ENCODE measurements at regions not wholly inside any gene's neighbourhood (a gene's known extent, or its start where the extent isn't known, plus 50 kb on each side); places are given as distances from the start of the nearest gene placed in this dataset.
A peak's percentile ranks its signal among the peaks of the same experiment; 100 is the strongest.
"Not testable (repeated sequence)": the region's sequence is repeated elsewhere in the genome, so short reads cannot be mapped to it uniquely, and the experiment has no call there.

DNA sequence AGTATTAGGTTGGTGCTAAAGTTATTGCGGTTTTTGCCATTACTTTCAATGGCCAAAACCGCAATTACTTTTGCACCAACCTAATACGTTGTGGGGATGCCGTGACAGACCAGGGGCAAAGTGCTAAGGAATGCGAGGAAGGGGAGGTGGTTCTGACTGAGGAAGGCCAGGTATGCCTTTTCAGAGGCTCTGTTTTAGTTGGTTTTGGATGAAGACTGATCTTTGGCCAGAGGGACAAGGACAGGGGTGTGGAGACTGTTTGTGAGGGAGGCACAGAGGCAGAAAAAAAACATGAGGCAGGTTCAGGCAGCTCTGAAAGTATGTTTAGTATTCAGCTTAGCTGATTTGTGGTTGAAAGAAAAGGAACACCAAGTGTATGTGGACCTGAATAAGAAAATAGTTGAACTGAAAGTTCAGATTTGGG, 358.2 kb downstream of the RPS6KC1 start:
- Histone ChIP-seq H3K4me3 (no peak overlapping the region), H3K27ac (no peak overlapping the region), H3K4me1 (replicated peaks in 1 of 2) (peaks cover 8 to 9% of the 10 kb centered on the region in 2 donors)
- ATAC-seq (replicated peaks in 6 of 8) = no peak
- WGBS, 10 experiments = 27 to 90% (median 81%) methylated on average over 1 to 5 of the region's 5 CpGs; no CpG with 5 or more reads in 2 of the 10 experiments
- in situ Hi-C loops (cut with MboI; ENCODE audit: low pct_unique_long_range_greater_than_20kb in 2 of 9, low sequenced_read_pairs in 9 of 9, unreplicated experiment in 9 of 9) = no loop called here

DNA sequence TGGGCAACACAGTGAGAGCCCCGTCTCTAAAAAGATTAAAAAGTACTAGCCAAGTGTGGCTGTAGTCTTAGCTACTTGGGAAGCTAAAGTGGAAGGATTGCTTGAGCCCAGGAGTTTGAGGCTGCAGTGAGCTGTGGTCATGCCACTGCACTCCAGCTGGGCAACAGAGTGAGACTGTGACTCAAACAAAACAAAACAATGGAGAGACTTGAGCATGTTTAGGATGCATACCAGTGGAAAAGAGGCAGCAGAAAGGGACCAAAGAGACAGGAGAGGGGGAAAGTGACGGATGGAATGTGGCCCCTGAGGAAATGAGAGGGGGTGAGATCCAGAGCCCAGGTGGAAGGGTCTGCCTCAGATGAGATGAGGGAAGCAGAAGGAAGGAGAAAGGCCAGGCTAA, 358.9 kb downstream of the RPS6KC1 start:
- no peak for ATAC-seq (replicated peaks in 6 of 8)
- in situ Hi-C loops (cut with MboI; ENCODE audit: low pct_unique_long_range_greater_than_20kb in 2 of 9, low sequenced_read_pairs in 9 of 9, unreplicated experiment in 9 of 9) = no loop called here
- Histone ChIP-seq H3K4me3 (no peak overlapping the region), H3K4me1 (replicated peaks in 1 of 2) (peaks cover 8 to 9% of the 10 kb centered on the region in 2 donors), H3K27ac (no peak overlapping the region)
- WGBS, 10 experiments = 0 to 100% (median 48%) methylated on average over 1 to 2 of the region's 2 CpGs; no CpG with 5 or more reads in 2 of the 10 experiments

DNA sequence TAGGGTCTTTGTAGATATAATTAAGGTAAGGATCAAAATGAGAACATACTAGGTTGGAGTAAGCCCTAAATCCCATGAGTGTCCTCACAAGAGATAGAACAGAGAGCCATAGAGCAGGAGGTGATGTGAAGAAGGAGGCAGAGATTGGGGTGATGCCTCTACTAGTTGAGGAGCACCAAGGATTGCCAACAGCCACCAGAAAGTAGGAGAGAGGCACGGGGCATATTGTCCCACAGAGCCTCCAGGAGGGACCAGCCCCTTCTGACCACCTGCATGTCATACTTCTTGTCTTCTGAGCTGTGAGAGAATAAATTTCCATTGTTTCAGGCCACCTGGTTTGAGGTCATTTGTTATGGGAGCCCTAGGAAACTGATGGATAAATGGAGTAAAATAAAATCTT, 363.3 kb downstream of the RPS6KC1 start:
- 0 to 88% (median 40%) methylated on average over 1 of the region's 1 CpG; no CpG with 5 or more reads in 3 of the 10 experiments for WGBS, 10 experiments
- Histone ChIP-seq H3K4me1 (replicated peaks in 1 of 2) (no peaks in the 10 kb centered on the region), H3K27ac (no peak overlapping the region), H3K4me3 (no peak overlapping the region)
- in situ Hi-C loops (cut with MboI; ENCODE audit: low pct_unique_long_range_greater_than_20kb in 2 of 9, low sequenced_read_pairs in 9 of 9, unreplicated experiment in 9 of 9) = no loop called here
- no peak for ATAC-seq (replicated peaks in 6 of 8)

DNA sequence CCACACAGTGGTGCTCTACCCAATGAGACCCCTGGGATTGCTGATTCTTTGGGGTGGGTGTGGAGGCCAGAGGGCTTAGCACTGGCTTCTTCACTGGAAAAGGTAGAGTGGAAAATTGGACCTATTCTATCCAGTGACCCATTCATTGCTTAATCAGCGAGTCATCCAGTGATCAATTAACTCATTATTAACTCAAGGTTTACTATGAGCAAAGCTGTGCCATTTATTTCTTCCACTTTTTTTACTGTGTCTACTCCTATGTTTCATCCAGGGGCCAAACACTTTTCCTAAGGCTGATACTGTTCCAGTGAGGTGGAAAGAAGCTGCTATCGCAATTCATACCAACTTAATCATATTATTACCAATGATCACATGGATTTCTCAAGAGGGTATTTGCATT, 363.9 kb downstream of the RPS6KC1 start:
- WGBS, 10 experiments = 17 to 100% (median 93%) methylated on average over 1 to 2 of the region's 2 CpGs; no CpG with 5 or more reads in 2 of the 10 experiments
- Histone ChIP-seq H3K27ac (no peak overlapping the region), H3K4me3 (no peak overlapping the region), H3K4me1 (replicated peaks in 1 of 2) (no peaks in the 10 kb centered on the region)
- no peak for ATAC-seq (replicated peaks in 6 of 8)
- in situ Hi-C loops (cut with MboI; ENCODE audit: low pct_unique_long_range_greater_than_20kb in 2 of 9, low sequenced_read_pairs in 9 of 9, unreplicated experiment in 9 of 9) = no loop called here

DNA sequence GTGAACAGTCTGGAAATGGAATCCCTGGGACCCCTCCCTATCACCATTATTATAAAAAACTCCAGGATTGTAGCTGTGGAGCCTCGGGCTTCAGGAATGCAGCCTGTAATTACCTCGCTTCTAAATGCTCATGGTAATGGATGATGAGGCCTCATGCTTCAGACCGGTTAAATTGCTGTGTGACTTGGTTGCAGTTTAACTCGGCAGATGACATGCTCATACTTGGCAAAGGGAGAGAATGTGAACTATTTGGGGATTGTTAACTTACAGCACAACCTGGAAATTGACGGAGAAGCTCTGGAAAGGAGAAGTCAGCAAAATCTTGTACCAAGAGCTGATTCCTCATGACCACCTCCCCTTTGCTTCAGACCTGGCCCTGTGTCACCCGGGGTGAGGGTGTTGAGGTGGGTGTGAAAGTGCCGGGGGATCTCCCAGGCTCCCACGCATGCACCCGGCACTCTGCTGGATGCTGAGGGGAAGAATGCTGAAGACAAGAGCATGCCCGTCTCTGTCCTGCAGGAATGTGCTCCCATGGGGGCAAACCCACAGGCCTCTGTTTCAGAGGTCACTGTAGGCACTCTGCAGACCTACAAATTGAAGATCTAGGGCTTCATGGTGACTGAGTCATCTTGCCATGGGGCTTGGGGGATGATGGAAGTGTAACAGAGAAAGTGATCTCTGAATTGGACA, 364.8 kb downstream of the RPS6KC1 start:
- in situ Hi-C loops (cut with MboI; ENCODE audit: low pct_unique_long_range_greater_than_20kb in 2 of 9, low sequenced_read_pairs in 9 of 9, unreplicated experiment in 9 of 9) = no loop called here
- WGBS, 10 experiments = 0 to 85% (median 67%) methylated on average over 1 to 10 of the region's 10 CpGs; no CpG with 5 or more reads in 2 of the 10 experiments
- no peak overlapping the region for H3K27ac ChIP-seq
- H3K4me3 ChIP-seq = no peak overlapping the region
- ATAC-seq (replicated peaks in 6 of 8) = no peak
- H3K4me1 ChIP-seq (replicated peaks in 1 of 2) = no peaks in the 10 kb centered on the region

DNA sequence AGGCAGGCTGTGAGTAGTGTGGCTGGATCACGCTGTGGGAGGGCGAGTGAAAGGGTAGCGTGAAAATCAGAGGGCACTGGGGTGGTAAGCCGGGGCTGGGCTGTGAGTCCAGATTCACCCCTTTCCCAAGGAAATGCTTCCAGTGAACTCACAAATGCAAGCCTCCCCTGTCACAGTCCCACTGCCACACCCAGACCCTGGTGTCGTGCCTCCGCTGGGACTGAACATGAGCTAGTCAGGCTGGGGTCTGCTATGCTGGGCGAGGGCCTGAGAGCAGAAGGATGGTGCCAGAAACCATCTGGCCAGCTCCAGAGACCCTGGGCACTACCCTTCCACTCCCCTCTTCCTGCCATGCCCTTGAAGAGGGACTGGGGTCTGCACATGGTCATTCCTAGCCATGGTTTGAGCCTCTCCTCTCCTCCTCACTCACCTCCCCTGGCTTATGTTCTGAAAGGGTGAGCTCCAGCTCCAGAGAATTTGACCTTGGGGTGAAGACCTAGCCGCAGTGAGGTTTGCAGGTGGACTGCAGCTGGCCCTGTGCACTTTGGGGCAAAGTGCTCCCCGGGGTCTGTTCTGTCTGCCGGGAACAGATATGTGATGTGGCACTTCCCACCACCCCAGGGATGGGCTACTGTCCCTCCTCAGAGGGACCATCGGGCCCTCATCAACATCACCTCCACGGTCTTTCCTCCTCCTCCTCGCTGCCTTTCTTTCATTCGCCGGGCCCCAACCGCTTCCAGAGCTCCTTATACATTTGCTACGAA, 365.6 kb downstream of the RPS6KC1 start:
- Histone ChIP-seq H3K4me1 (replicated peaks in 1 of 2) (no peaks in the 10 kb centered on the region), H3K4me3 (no peak overlapping the region), H3K27ac (no peak overlapping the region)
- ATAC-seq (replicated peaks in 6 of 8) = no peak
- 31 to 91% (median 81%) methylated on average over 1 to 16 of the region's 17 CpGs; no CpG with 5 or more reads in 2 of the 10 experiments for WGBS, 10 experiments
- in situ Hi-C loops (cut with MboI; ENCODE audit: low pct_unique_long_range_greater_than_20kb in 2 of 9, low sequenced_read_pairs in 9 of 9, unreplicated experiment in 9 of 9) = no loop called here

DNA sequence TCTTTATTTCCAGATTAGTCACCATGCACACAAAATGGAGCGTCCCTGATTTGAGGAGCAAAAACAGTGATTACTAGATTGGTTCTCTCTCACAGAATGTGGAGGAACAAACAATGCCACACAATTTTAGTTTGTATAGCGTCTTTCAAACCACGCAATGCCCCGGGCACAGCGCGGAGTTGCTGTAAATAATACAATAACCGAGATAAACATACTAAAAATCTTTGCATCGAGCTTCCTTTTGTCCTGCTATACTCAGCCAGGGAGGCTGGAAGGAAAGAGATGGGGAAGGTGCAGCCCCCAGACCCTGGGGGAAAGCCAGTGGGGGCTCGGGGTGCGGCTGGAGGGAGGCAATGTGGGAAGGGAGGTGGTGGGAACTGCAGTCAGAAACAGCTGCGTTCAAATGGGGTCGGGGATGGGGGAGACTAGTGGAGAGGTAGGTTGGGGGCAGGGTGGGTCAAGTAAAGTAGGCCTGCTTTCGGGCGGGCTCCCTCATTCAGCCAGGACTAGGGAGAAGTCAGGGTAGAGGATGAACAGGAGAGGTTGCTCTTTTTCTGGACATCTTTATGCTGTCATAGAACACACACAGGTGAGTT, 366.3 kb downstream of the RPS6KC1 start:
- no peak for ATAC-seq (replicated peaks in 6 of 8)
- WGBS, 10 experiments = 50 to 100% (median 92%) methylated on average over 5 to 8 of the region's 14 CpGs; no CpG with 5 or more reads in 4 of the 10 experiments

DNA sequence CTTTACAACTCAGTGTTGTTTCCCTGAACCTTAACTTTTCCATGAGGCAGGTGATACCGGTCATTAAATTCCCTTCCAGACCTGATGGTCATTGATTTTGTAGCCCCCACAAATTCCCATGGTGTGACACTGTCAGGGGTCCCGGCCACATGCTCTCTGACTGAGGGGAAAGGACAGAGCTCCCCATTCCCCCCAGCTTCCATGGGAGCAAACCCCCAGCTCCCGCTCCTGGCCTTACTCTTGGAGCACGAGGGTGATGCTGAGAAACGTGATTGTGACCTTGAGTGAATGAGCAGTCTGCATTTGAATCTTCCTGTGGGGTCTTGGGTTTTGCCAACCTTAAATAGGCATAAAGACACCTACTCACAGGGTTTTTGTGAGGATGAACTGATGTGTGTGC, 366.8 kb downstream of the RPS6KC1 start:
- no peak overlapping the region for H3K4me3 ChIP-seq

More for the DNA sequence above, 366.3 kb downstream of the RPS6KC1 start:
- H3K4me1 ChIP-seq (replicated peaks in 1 of 2) = no peaks in the 10 kb centered on the region
- H3K4me3 ChIP-seq = no peak overlapping the region
- in situ Hi-C loops (cut with MboI; ENCODE audit: low pct_unique_long_range_greater_than_20kb in 2 of 9, low sequenced_read_pairs in 9 of 9, unreplicated experiment in 9 of 9) = no loop called here
- H3K27ac ChIP-seq = no peak overlapping the region

DNA sequence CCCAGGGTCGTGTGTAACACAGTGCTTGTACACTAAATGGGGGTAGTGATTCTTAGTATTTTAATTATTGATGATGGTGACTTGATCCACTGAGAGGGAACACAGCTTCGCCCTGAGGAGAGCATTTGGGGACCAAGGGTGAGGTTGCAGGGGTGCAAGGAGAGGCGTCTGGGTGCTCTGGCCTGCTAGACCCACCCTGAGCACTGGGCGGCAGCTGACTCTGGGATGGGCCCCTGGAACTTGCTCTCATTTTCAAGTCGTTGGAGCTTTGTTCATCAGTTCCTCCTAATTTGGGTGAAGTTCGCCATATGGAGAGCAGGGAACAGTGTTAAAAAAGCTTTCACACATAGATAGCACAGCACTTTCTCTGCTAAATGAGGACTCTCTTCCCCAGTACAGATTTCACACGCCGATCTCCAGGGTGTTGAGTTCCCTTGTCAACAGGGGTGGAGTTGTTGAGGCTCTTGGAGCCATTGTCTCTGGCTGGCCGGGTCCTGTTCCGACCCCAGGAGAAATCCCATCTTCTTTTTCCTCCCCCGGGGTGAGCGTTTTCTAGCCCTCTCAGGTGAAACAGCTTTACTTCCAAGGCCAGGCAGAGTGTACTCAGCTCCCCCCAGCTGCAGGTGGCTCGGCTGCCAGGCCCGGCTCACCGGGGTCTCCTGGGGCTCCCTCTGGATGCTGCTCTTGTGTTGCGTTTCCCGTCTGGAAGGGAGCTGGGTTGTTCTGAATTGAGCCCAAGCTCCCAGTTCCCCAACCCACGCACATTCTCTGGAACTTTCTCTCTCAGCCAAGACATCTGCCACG, 367.4 kb downstream of the RPS6KC1 start:
- 7 to 84% (median 73%) methylated on average over 1 to 18 of the region's 19 CpGs; no CpG with 5 or more reads in 3 of the 10 experiments for WGBS, 10 experiments
- H3K27ac ChIP-seq = no peak overlapping the region
- H3K4me1 ChIP-seq (replicated peaks in 1 of 2) = no peaks in the 10 kb centered on the region
- no peak for ATAC-seq (replicated peaks in 6 of 8)
- in situ Hi-C loops (cut with MboI; ENCODE audit: low pct_unique_long_range_greater_than_20kb in 2 of 9, low sequenced_read_pairs in 9 of 9, unreplicated experiment in 9 of 9) = no loop called here
- H3K4me3 ChIP-seq = no peak overlapping the region

More for the DNA sequence above, 366.8 kb downstream of the RPS6KC1 start:
- Histone ChIP-seq H3K27ac (no peak overlapping the region), H3K4me1 (replicated peaks in 1 of 2) (no peaks in the 10 kb centered on the region)
- WGBS, 10 experiments = 17 to 100% (median 80%) methylated on average over 1 to 4 of the region's 5 CpGs; no CpG with 5 or more reads in 3 of the 10 experiments
- in situ Hi-C loops (cut with MboI; ENCODE audit: low pct_unique_long_range_greater_than_20kb in 2 of 9, low sequenced_read_pairs in 9 of 9, unreplicated experiment in 9 of 9) = no loop called here
- ATAC-seq (replicated peaks in 6 of 8) = no peak

DNA sequence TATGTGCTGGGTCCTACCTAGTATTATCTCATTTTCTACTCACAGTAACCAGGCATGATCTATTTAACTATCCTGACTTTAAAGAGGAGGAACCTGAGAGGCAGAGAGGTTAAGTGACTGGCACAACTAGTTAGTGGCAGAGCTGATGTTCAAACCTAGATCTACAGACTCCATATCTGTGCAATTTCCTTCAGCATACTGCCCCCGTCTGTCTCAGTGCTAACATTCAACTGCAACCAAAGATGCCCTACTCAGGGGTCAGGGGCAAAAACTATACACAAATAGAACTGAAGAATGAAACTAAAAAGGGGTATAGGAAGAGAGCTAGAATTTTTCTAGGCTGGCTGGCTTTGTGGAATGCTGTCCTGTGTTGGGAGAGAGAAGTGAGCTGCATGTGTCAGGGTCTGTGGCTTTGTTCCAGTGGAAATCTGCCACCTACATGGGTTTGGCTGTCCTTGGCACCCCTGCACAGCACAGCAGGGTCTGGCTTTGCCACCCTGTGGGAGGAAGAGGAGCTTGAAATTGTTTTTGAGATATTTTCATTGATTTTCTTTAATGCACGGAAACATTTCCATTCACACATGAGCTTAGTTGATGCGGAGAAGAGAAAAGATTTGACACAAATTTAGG, 368.5 kb downstream of the RPS6KC1 start:
- WGBS, 10 experiments = 33 to 100% (median 87%) methylated on average over 1 to 3 of the region's 3 CpGs; no CpG with 5 or more reads in 4 of the 10 experiments
- peak in 1 of 8 experiments; percentile 25 for ATAC-seq (replicated peaks in 6 of 8)
- Histone ChIP-seq H3K4me1 (replicated peaks in 1 of 2) (no peaks in the 10 kb centered on the region), H3K27ac (no peak overlapping the region), H3K4me3 (no peak overlapping the region)
- in situ Hi-C loops (cut with MboI; ENCODE audit: low pct_unique_long_range_greater_than_20kb in 2 of 9, low sequenced_read_pairs in 9 of 9, unreplicated experiment in 9 of 9) = no loop called here

DNA sequence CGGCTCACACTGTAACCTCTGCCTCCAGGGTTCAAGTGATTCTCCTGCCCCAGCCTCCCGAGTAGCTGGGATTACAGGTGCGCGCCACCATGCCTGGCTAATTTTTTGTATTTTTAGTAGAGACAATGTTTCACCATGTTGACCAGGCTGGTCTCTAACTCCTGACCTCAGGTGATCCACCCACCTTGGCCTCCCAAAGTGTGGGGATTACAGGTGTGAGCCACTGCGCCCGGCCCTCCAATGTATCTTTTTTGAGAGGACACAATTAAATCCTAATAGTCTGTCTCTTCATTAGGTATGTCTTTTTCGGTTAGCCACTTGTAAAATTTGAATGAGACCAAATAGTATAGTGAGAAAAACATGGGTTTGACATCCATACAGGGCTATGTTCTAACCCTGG, 370.1 kb downstream of the RPS6KC1 start:
- ATAC-seq (replicated peaks in 6 of 8); H3K4me1 ChIP-seq (replicated peaks in 1 of 2); H3K4me3 ChIP-seq; in situ Hi-C loops (cut with MboI; ENCODE audit: low pct_unique_long_range_greater_than_20kb in 2 of 9, low sequenced_read_pairs in 9 of 9, unreplicated experiment in 9 of 9); H3K27ac ChIP-seq: not testable (repeated sequence)
- 0 to 98% (median 91%) methylated on average over 1 to 7 of the region's 7 CpGs; no CpG with 5 or more reads in 2 of the 10 experiments for WGBS, 10 experiments

DNA sequence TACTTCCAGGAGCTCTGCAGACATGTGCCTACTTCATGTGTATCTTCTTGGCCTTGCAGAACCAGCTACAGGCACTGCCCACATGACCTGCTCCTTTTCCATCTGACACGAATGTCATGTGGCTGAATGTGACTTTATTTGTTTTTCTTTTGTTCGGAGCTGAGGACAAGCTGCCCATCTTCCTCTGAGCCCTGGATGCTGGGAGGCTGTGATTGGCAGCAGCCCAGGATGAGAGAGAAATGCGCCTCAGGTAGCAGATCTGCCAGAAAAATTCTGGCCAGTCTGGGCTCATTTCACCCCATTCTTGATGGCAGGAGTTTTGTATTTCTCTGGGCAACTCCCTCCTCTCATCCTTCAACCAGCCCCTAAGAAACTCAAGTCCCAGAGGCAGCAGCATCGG, 372.0 kb downstream of the RPS6KC1 start:
- Histone ChIP-seq H3K4me1 (replicated peaks in 1 of 2) (no peaks in the 10 kb centered on the region), H3K27ac (no peak overlapping the region), H3K4me3 (no peak overlapping the region)
- 7 to 93% (median 60%) methylated on average over 2 to 4 of the region's 4 CpGs; no CpG with 5 or more reads in 2 of the 10 experiments for WGBS, 10 experiments
- in situ Hi-C loops (cut with MboI; ENCODE audit: low pct_unique_long_range_greater_than_20kb in 2 of 9, low sequenced_read_pairs in 9 of 9, unreplicated experiment in 9 of 9) = no loop called here
- no peak for ATAC-seq (replicated peaks in 6 of 8)

Measured in motor neuron (in vitro differentiated cells).